ENCODE measurements at regions not wholly inside any gene's neighbourhood (a gene's known extent, or its start where the extent isn't known, plus 50 kb on each side); places are given as distances from the start of the nearest gene placed in this dataset.

DNA sequence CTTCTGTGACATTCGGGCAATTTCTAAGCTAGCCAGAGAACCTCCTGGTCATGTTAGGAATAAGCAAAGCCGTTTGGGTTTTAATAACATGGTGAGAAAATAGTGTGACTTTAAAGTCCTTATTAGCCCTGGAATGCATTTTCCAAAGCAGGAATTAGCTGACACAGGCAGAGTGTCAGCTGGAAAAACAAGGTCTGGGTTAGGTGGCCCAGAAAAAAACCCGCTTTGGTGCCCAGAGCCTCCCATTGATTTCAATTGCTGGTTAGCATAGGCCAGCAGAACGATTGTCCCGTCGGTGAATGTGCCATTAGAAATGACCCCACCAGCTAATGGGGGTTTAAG is 62.1 kb upstream of the CPEB4 start:
- Histone ChIP-seq H3K27me3 (no peaks in the 10 kb centered on the region), H3K4me1 (no peaks in the 10 kb centered on the region), H3K27ac (no peak overlapping the region), H3K4me3 (no peak overlapping the region), H3K36me3 (no peaks in the 10 kb centered on the region), H3K9me3 (no peaks in the 10 kb centered on the region)
- WGBS, 2 donors = 92 to 95% methylated on average over 6 of the region's 6 CpGs
- intact Hi-C loops (cut with DNase I) = no loop called here
- no peak for DNase-seq
- TF ChIP-seq, protein P1, sequence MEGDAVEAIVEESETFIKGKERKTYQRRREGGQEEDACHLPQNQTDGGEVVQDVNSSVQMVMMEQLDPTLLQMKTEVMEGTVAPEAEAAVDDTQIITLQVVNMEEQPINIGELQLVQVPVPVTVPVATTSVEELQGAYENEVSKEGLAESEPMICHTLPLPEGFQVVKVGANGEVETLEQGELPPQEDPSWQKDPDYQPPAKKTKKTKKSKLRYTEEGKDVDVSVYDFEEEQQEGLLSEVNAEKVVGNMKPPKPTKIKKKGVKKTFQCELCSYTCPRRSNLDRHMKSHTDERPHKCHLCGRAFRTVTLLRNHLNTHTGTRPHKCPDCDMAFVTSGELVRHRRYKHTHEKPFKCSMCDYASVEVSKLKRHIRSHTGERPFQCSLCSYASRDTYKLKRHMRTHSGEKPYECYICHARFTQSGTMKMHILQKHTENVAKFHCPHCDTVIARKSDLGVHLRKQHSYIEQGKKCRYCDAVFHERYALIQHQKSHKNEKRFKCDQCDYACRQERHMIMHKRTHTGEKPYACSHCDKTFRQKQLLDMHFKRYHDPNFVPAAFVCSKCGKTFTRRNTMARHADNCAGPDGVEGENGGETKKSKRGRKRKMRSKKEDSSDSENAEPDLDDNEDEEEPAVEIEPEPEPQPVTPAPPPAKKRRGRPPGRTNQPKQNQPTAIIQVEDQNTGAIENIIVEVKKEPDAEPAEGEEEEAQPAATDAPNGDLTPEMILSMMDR (IDR thresholded peaks at IDR 0.05) = no peak
- TF ChIP-seq POLR2A (IDR thresholded peaks at IDR 0.05) = no peak
- no peak for TF ChIP-seq POLR2AphosphoS5 (IDR thresholded peaks at IDR 0.05)
- TF ChIP-seq EP300 (IDR thresholded peaks at IDR 0.05) = no peak

- Histone ChIP-seq H3K27me3 (no peaks in the 10 kb centered on the region), H3K4me1 (no peaks in the 10 kb centered on the region), H3K27ac (no peak overlapping the region), H3K4me3 (no peak overlapping the region), H3K36me3 (no peaks in the 10 kb centered on the region), H3K9me3 (no peaks in the 10 kb centered on the region)
- no peak for DNase-seq
- WGBS, 2 donors = 68 to 85% methylated on average over 5 of the region's 5 CpGs
- TF ChIP-seq, protein P1 (IDR thresholded peaks at IDR 0.05) = no peak
- TF ChIP-seq POLR2A (IDR thresholded peaks at IDR 0.05) (no peak), POLR2AphosphoS5 (IDR thresholded peaks at IDR 0.05) (no peak), EP300 (IDR thresholded peaks at IDR 0.05) (no peak)
- intact Hi-C loops (cut with DNase I) = no loop called here
Measured at GRCh38 chr5:173826428-173827350, 61.5 kb upstream of the CPEB4 start.

DNA sequence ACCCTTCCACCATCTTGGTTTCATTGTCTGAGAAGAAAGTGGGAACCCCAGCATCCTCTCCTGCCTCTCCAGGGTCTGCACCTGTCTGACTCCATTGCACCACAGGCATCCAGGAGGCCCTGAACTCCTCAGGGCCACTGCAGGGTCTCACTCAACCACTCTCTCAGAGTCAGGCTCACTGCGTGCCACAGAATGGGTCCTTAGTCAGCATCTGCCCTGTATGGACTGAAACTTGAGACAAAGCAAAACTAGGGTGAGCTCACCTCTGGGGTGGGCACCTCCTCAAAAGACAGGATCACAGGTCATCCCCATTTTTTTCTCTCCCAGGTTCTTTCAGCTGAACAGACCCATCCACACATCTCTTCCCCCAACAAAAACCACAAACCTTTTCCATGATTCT is 59.2 kb upstream of the CPEB4 start:
- Histone ChIP-seq H3K27ac (no peak overlapping the region), H3K36me3 (no peaks in the 10 kb centered on the region), H3K4me1 (peaks cover 0 to 14% (median 13%) of the 10 kb centered on the region in 4 donors), H3K27me3 (no peaks in the 10 kb centered on the region), H3K9me3 (no peaks in the 10 kb centered on the region), H3K4me3 (no peak overlapping the region)
- no peak for DNase-seq
- 99 to 100% methylated on average over 1 of the region's 1 CpG for WGBS, 2 donors
- intact Hi-C loops (cut with DNase I) = no loop called here
- TF ChIP-seq EP300 (IDR thresholded peaks at IDR 0.05) = no peak
- TF ChIP-seq, protein P1 (IDR thresholded peaks at IDR 0.05) = no peak
- TF ChIP-seq POLR2AphosphoS5 (IDR thresholded peaks at IDR 0.05) = no peak
- TF ChIP-seq POLR2A (IDR thresholded peaks at IDR 0.05) = no peak

- DNase-seq = no peak
- H3K9me3 ChIP-seq = no peaks in the 10 kb centered on the region
- H3K36me3 ChIP-seq = no peaks in the 10 kb centered on the region
- intact Hi-C loops (cut with DNase I) = no loop called here
- H3K27me3 ChIP-seq = no peaks in the 10 kb centered on the region
- no peak overlapping the region for H3K27ac ChIP-seq
- peaks cover 0 to 17% (median 14%) of the 10 kb centered on the region in 4 donors for H3K4me1 ChIP-seq
- H3K4me3 ChIP-seq = no peak overlapping the region
- WGBS, 2 donors = 75 to 87% methylated on average over 5 of the region's 5 CpGs
- TF ChIP-seq POLR2A (IDR thresholded peaks at IDR 0.05) (no peak), EP300 (IDR thresholded peaks at IDR 0.05) (no peak), POLR2AphosphoS5 (IDR thresholded peaks at IDR 0.05) (no peak)
- TF ChIP-seq, protein P1 (IDR thresholded peaks at IDR 0.05) = no peak
Measured at GRCh38 chr5:173829826-173830225, 58.3 kb upstream of the CPEB4 start.
